GM21381 (cell line): ENCODE measurements at regions not wholly inside any gene's neighbourhood (a gene's known extent, or its start where the extent isn't known, plus 50 kb on each side); places are given as distances from the start of the nearest gene placed in this dataset.
"Not testable (repeated sequence)": the region's sequence is repeated elsewhere in the genome, so short reads cannot be mapped to it uniquely, and the experiment has no call there.

Source experiments
- ATAC-seq: cut with Tn5 transposase; IDR thresholded peaks from one replicate; pipeline ENCODE4 v1.9.1; 2021; ENCODE audit warnings: mild to moderate bottlenecking, moderate library complexity; ENCODE audit not compliant: unreplicated experiment

- no peak for ATAC-seq
These were observed 78.1 kb upstream of the FRMD6 start for GRCh38 chr14:51573607-51574006.

GRCh38 chr14:51574009-51574408 lies 77.7 kb upstream of the FRMD6 start:
- ATAC-seq = no peak

GRCh38 chr14:51575349-51576116 lies 76.2 kb upstream of the FRMD6 start:
- no peak for ATAC-seq

GRCh38 chr14:51576117-51576430 lies 75.6 kb upstream of the FRMD6 start:
- ATAC-seq = no peak

GRCh38 chr14:51576879-51577278 lies 74.8 kb upstream of the FRMD6 start:
- ATAC-seq = no peak

GRCh38 chr14:51578853-51579252 lies 72.9 kb upstream of the FRMD6 start:
- ATAC-seq = no peak

GRCh38 chr14:51581017-51581881 lies 70.5 kb upstream of the FRMD6 start:
- no peak for ATAC-seq

GRCh38 chr14:51582437-51582836 lies 69.3 kb upstream of the FRMD6 start:
- no peak for ATAC-seq

- no peak for ATAC-seq
These were observed 66.7 kb upstream of the FRMD6 start for GRCh38 chr14:51585055-51585454.

GRCh38 chr14:51592836-51593235 lies 58.9 kb upstream of the FRMD6 start:
- no peak for ATAC-seq

- no peak for ATAC-seq
These were observed 58.3 kb upstream of the FRMD6 start for GRCh38 chr14:51593397-51593796.

GRCh38 chr14:51595881-51596455 lies 55.7 kb upstream of the FRMD6 start:
- no peak for ATAC-seq

GRCh38 chr14:51596488-51597117 lies 55.1 kb upstream of the FRMD6 start:
- ATAC-seq = no peak

- ATAC-seq = no peak
These were observed 54.3 kb upstream of the FRMD6 start for GRCh38 chr14:51597261-51598001.

GRCh38 chr14:51598924-51599600 lies 52.6 kb upstream of the FRMD6 start:
- not testable (repeated sequence) for ATAC-seq

- ATAC-seq = no peak
These were observed 51.1 kb upstream of the FRMD6 start for GRCh38 chr14:51600658-51601057.
